Breast epithelium (tissue), 4 donors: ENCODE measurements at regions not wholly inside any gene's neighbourhood (a gene's known extent, or its start where the extent isn't known, plus 50 kb on each side); places are given as distances from the start of the nearest gene placed in this dataset.

Source experiments
- DNase-seq, 2 donors: peaks; one replicate each; pipeline ENCODE4 v3.0.0-alpha.2; 2019; ENCODE audit warnings: low spot score in 2 of 2
- H3K27ac ChIP-seq, 2 donors: fragments of 200-600 bp; sonication (generic) in 1 of 2; one replicate each; pipeline ENCODE4 v1.5.1; 2016 to 2019; ENCODE audit warnings: mild to moderate bottlenecking in 1 of 2
- H3K27me3 ChIP-seq, 2 donors: fragments of 200-600 bp; sonication (generic) in 1 of 2; one replicate each; pipeline versions ENCODE4 v1.5.1 to v1.6.0; 2017 to 2019; ENCODE audit warnings: control low read depth in 1 of 2, mild to moderate bottlenecking in 1 of 2
- H3K36me3 ChIP-seq: fragments of 200-600 bp; one replicate; pipeline ENCODE4 v1.5.1; 2019
- H3K4me1 ChIP-seq, 2 donors: fragments of 200-600 bp; sonication (generic); one replicate each; pipeline ENCODE4 v1.5.1; 2016 to 2019; ENCODE audit warnings: control low read depth in 1 of 2
- H3K4me3 ChIP-seq, 3 donors: fragments of 200-600 bp; sonication (generic); 1 replicate in 2 of 3; 2 replicates in 1 of 3; pipeline ENCODE4 v1.5.1; 2016 to 2019; ENCODE audit warnings: mild to moderate bottlenecking in 3 of 3, moderate library complexity in 2 of 3
- H3K9me3 ChIP-seq, 2 donors: fragments of 200-600 bp; sonication (generic) in 1 of 2; one replicate each; pipeline ENCODE4 v1.5.1; 2016 to 2019; ENCODE audit warnings: control low read depth in 1 of 2
- CTCF ChIP-seq, 3 donors: fragments of 450-650 bp; IDR thresholded peaks; one replicate each; pipeline ENCODE4 v1.5.1; 2016 to 2017; ENCODE audit warnings: antibody characterized with exemption in 3 of 3, mild to moderate bottlenecking in 3 of 3, moderate library complexity in 3 of 3
- POLR2A ChIP-seq: fragments of 450-650 bp; IDR thresholded peaks from one replicate; pipeline ENCODE4 v1.6.1; 2016; ENCODE audit warnings: antibody characterized with exemption, mild to moderate bottlenecking, moderate library complexity
- POLR2AphosphoS5 ChIP-seq, 3 donors: sonication (generic); formaldehyde crosslinking; IDR thresholded peaks; one replicate each; pipeline ENCODE4 v1.6.1; 2017; ENCODE audit warnings: antibody characterized with exemption in 3 of 3
- intact Hi-C: fragments of 100-400 bp; cut with DNase I; formaldehyde crosslinking; loops from one replicate; pipeline ENCODE4 v1.15.1; 2023; ENCODE audit warnings: low total_unique reads

- TF ChIP-seq POLR2AphosphoS5 (IDR thresholded peaks at IDR 0.05) (no peak), CTCF (IDR thresholded peaks at IDR 0.05) (no peak), POLR2A (no peak)
- no peaks in the 10 kb centered on the region for H3K9me3 ChIP-seq
- intact Hi-C loops: no loop called here
- H3K4me3 ChIP-seq: no peak overlapping the region
- peaks cover 0 to 38% of the 10 kb centered on the region in 2 donors for H3K27me3 ChIP-seq
- no peak overlapping the region for H3K27ac ChIP-seq
- H3K36me3 ChIP-seq: no peaks in the 10 kb centered on the region
- DNase-seq: no peak
- H3K4me1 ChIP-seq: no peaks in the 10 kb centered on the region
Observed at GRCh38 chr16:73888840-73889490, 407.6 kb upstream of the PSMD7 start.

- DNase-seq: no peak
- TF ChIP-seq POLR2AphosphoS5 (IDR thresholded peaks at IDR 0.05) (no peak), CTCF (IDR thresholded peaks at IDR 0.05) (no peak), POLR2A (no peak)
- Histone ChIP-seq H3K9me3 (no peaks in the 10 kb centered on the region), H3K36me3 (no peaks in the 10 kb centered on the region), H3K4me1 (no peaks in the 10 kb centered on the region), H3K27ac (no peak overlapping the region), H3K27me3 (peaks cover 0 to 38% of the 10 kb centered on the region in 2 donors), H3K4me3 (no peak overlapping the region)
- intact Hi-C loops: no loop called here
Observed at GRCh38 chr16:73887911-73888310, 408.7 kb upstream of the PSMD7 start.

- Histone ChIP-seq H3K9me3 (no peaks in the 10 kb centered on the region), H3K27ac (no peak overlapping the region), H3K4me1 (no peaks in the 10 kb centered on the region), H3K27me3 (peaks cover 0 to 31% of the 10 kb centered on the region in 2 donors), H3K36me3 (no peaks in the 10 kb centered on the region), H3K4me3 (no peak overlapping the region)
- TF ChIP-seq POLR2AphosphoS5 (IDR thresholded peaks at IDR 0.05): no peak
- no peak for TF ChIP-seq POLR2A
- TF ChIP-seq CTCF (IDR thresholded peaks at IDR 0.05): no peak
- intact Hi-C loops: no loop called here
- DNase-seq: no peak
Observed at GRCh38 chr16:73886426-73886825, 410.2 kb upstream of the PSMD7 start.

- peaks cover 0 to 26% of the 10 kb centered on the region in 2 donors for H3K27me3 ChIP-seq
- TF ChIP-seq CTCF (IDR thresholded peaks at IDR 0.05): no peak
- TF ChIP-seq POLR2A: no peak
- no peak for TF ChIP-seq POLR2AphosphoS5 (IDR thresholded peaks at IDR 0.05)
Observed at GRCh38 chr16:73885319-73885718, 411.3 kb upstream of the PSMD7 start.

DNA sequence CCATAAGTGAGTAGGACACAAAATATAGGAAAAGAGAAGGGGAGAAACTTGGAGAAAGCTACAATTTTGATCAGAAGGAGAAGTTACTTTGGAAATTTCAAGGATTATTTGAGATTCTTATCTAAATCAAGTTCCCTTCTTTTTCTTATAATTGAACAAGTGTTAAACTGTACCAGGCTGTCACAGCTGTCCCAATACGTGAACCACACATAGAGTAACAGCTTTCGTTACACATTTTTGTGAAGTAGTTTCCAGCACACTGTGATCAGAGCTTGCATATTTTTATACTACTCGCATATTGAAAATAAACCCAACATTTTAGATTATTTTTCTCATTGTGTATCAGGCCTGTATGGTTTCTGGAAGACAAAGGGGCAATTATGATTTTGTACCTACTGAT, 412.8 kb upstream of the PSMD7 start:
- TF ChIP-seq POLR2AphosphoS5 (IDR thresholded peaks at IDR 0.05) (no peak), CTCF (IDR thresholded peaks at IDR 0.05) (no peak), POLR2A (no peak)
- no peaks in the 10 kb centered on the region for H3K9me3 ChIP-seq
- H3K4me3 ChIP-seq: no peak overlapping the region
- no peak overlapping the region for H3K27ac ChIP-seq
- H3K27me3 ChIP-seq: peaks cover 0 to 22% of the 10 kb centered on the region in 2 donors
- no peaks in the 10 kb centered on the region for H3K36me3 ChIP-seq
- no peaks in the 10 kb centered on the region for H3K4me1 ChIP-seq
- no peak for DNase-seq
- intact Hi-C loops: no loop called here

More at GRCh38 chr16:73885319-73885718, 411.3 kb upstream of the PSMD7 start:
- DNase-seq: no peak
- intact Hi-C loops: no loop called here
- H3K4me3 ChIP-seq: no peak overlapping the region
- H3K36me3 ChIP-seq: no peaks in the 10 kb centered on the region
- H3K27ac ChIP-seq: no peak overlapping the region
- H3K4me1 ChIP-seq: no peaks in the 10 kb centered on the region
- no peaks in the 10 kb centered on the region for H3K9me3 ChIP-seq
